Large intestine (tissue), 3 donors: ENCODE measurements at regions not wholly inside any gene's neighbourhood (a gene's known extent, or its start where the extent isn't known, plus 50 kb on each side); places are given as distances from the start of the nearest gene placed in this dataset.

Source experiments
- DNase-seq, 2 donors: peaks; one replicate each; pipeline versions ENCODE4 v3.0.0 to v3.0.0-alpha.2; 2013
- H3K27ac ChIP-seq: one replicate; pipeline ENCODE4 v1.5.1; 2013; ENCODE audit warnings: low read length
- H3K27me3 ChIP-seq: 2 replicates; pipeline ENCODE4 v1.6.1; 2013; ENCODE audit warnings: low read length; ENCODE audit not compliant: control insufficient read depth, insufficient read depth
- H3K36me3 ChIP-seq: 2 replicates; pipeline ENCODE4 v1.6.1; 2013; ENCODE audit warnings: low read length; ENCODE audit not compliant: control insufficient read depth, insufficient read depth
- H3K4me1 ChIP-seq: one replicate; pipeline ENCODE4 v1.6.1; 2013; ENCODE audit warnings: low read length; ENCODE audit not compliant: control insufficient read depth, insufficient read depth
- H3K4me3 ChIP-seq: one replicate; pipeline ENCODE4 v1.5.1; 2013; ENCODE audit warnings: low read length
- H3K9me3 ChIP-seq: one replicate; pipeline ENCODE4 v1.6.1; 2013; ENCODE audit warnings: mild to moderate bottlenecking, low read depth, low read length, moderate library complexity; ENCODE audit not compliant: control insufficient read depth
- WGBS: methylation state at CpG from one replicate; pipeline ENCODE4 v1.1.5; 2013; ENCODE audit warnings: low lambda C conversion rate; ENCODE audit not compliant: insufficient coverage; 5-methylcytosine and 5-hydroxymethylcytosine counted together

- no peak overlapping the region for H3K4me3 ChIP-seq
- no peaks in the 10 kb centered on the region for H3K9me3 ChIP-seq
- no peaks in the 10 kb centered on the region for H3K4me1 ChIP-seq
- H3K36me3 ChIP-seq, result no peaks in the 10 kb centered on the region
- H3K27me3 ChIP-seq, result no peaks in the 10 kb centered on the region
- no peak overlapping the region for H3K27ac ChIP-seq
- 96% methylated on average over 4 of the region's 5 CpGs for WGBS
- DNase-seq, result no peak
Measured at GRCh38 chr1:64358692-64359091, 111.2 kb upstream of the CACHD1 start.

- no peak for DNase-seq
Measured at GRCh38 chr1:64361974-64362373, 108.0 kb upstream of the CACHD1 start.

GRCh38 chr1:64363111-64363510, 106.8 kb upstream of the CACHD1 start:
- H3K27me3 ChIP-seq, result no peaks in the 10 kb centered on the region
- H3K9me3 ChIP-seq, result no peaks in the 10 kb centered on the region
- no CpG with 5 or more reads among the region's 4 CpGs for WGBS
- no peak overlapping the region for H3K4me3 ChIP-seq
- H3K4me1 ChIP-seq, result no peaks in the 10 kb centered on the region
- DNase-seq, result no peak
- H3K27ac ChIP-seq, result no peak overlapping the region
- no peaks in the 10 kb centered on the region for H3K36me3 ChIP-seq

More at GRCh38 chr1:64361974-64362373, 108.0 kb upstream of the CACHD1 start:
- Histone ChIP-seq H3K4me3 (no peak overlapping the region), H3K27me3 (no peaks in the 10 kb centered on the region), H3K4me1 (no peaks in the 10 kb centered on the region), H3K36me3 (no peaks in the 10 kb centered on the region), H3K9me3 (no peaks in the 10 kb centered on the region), H3K27ac (no peak overlapping the region)
- no CpG with 5 or more reads among the region's 3 CpGs for WGBS

GRCh38 chr1:64363616-64364015, 106.3 kb upstream of the CACHD1 start:
- no peak overlapping the region for H3K4me3 ChIP-seq
- H3K27ac ChIP-seq, result no peak overlapping the region
- no peaks in the 10 kb centered on the region for H3K27me3 ChIP-seq
- H3K9me3 ChIP-seq, result no peaks in the 10 kb centered on the region
- H3K36me3 ChIP-seq, result no peaks in the 10 kb centered on the region
- no peak for DNase-seq
- no peaks in the 10 kb centered on the region for H3K4me1 ChIP-seq

GRCh38 chr1:64366821-64367220, 103.1 kb upstream of the CACHD1 start:
- no peaks in the 10 kb centered on the region for H3K9me3 ChIP-seq
- no peak overlapping the region for H3K4me3 ChIP-seq
- H3K36me3 ChIP-seq, result no peaks in the 10 kb centered on the region
- no peak overlapping the region for H3K27ac ChIP-seq
- WGBS, result no CpG with 5 or more reads among the region's 2 CpGs
- no peaks in the 10 kb centered on the region for H3K27me3 ChIP-seq
- H3K4me1 ChIP-seq, result no peaks in the 10 kb centered on the region
- no peak for DNase-seq

- DNase-seq, result no peak
- no peaks in the 10 kb centered on the region for H3K27me3 ChIP-seq
- no peak overlapping the region for H3K4me3 ChIP-seq
- H3K9me3 ChIP-seq, result no peaks in the 10 kb centered on the region
- H3K27ac ChIP-seq, result no peak overlapping the region
- H3K4me1 ChIP-seq, result no peaks in the 10 kb centered on the region
- no CpG with 5 or more reads among the region's 1 CpG for WGBS
- no peaks in the 10 kb centered on the region for H3K36me3 ChIP-seq
Measured at GRCh38 chr1:64368344-64368743, 101.6 kb upstream of the CACHD1 start.

GRCh38 chr1:64378826-64379225, 91.1 kb upstream of the CACHD1 start:
- Histone ChIP-seq H3K27ac (no peak overlapping the region), H3K9me3 (no peaks in the 10 kb centered on the region), H3K27me3 (no peaks in the 10 kb centered on the region), H3K4me1 (no peaks in the 10 kb centered on the region), H3K4me3 (no peak overlapping the region), H3K36me3 (no peaks in the 10 kb centered on the region)
- 100% methylated on average over 1 of the region's 7 CpGs for WGBS
- DNase-seq, result no peak

- H3K36me3 ChIP-seq, result no peaks in the 10 kb centered on the region
- H3K4me3 ChIP-seq, result no peak overlapping the region
- H3K27me3 ChIP-seq, result no peaks in the 10 kb centered on the region
- no peaks in the 10 kb centered on the region for H3K4me1 ChIP-seq
- no CpG with 5 or more reads among the region's 2 CpGs for WGBS
- no peak overlapping the region for H3K27ac ChIP-seq
- DNase-seq, result no peak
- no peaks in the 10 kb centered on the region for H3K9me3 ChIP-seq
Measured at GRCh38 chr1:64387389-64388285, 82.3 kb upstream of the CACHD1 start.

GRCh38 chr1:64388336-64388735, 81.6 kb upstream of the CACHD1 start:
- Histone ChIP-seq H3K9me3 (no peaks in the 10 kb centered on the region), H3K4me1 (no peaks in the 10 kb centered on the region), H3K4me3 (no peak overlapping the region), H3K27me3 (no peaks in the 10 kb centered on the region), H3K36me3 (no peaks in the 10 kb centered on the region), H3K27ac (no peak overlapping the region)
- no peak for DNase-seq
- WGBS, result 91% methylated on average over 1 of the region's 1 CpG

GRCh38 chr1:64392109-64392508, 77.8 kb upstream of the CACHD1 start:
- Histone ChIP-seq H3K27ac (no peak overlapping the region), H3K9me3 (no peaks in the 10 kb centered on the region), H3K36me3 (no peaks in the 10 kb centered on the region), H3K27me3 (no peaks in the 10 kb centered on the region), H3K4me1 (no peaks in the 10 kb centered on the region), H3K4me3 (no peak overlapping the region)
- WGBS, result no CpG with 5 or more reads among the region's 2 CpGs
- no peak for DNase-seq

- 60% methylated on average over 2 of the region's 2 CpGs for WGBS
- H3K36me3 ChIP-seq, result no peaks in the 10 kb centered on the region
Measured at GRCh38 chr1:64393790-64394189, 76.1 kb upstream of the CACHD1 start.

More at GRCh38 chr1:64393790-64394189, 76.1 kb upstream of the CACHD1 start:
- no peaks in the 10 kb centered on the region for H3K9me3 ChIP-seq
- no peaks in the 10 kb centered on the region for H3K27me3 ChIP-seq
- H3K4me3 ChIP-seq, result no peak overlapping the region
- peaks cover 1% of the 10 kb centered on the region for H3K4me1 ChIP-seq
- H3K27ac ChIP-seq, result no peak overlapping the region
- no peak for DNase-seq
